SW 1271 (cell line): ENCODE measurements at regions not wholly inside any gene's neighbourhood (a gene's known extent, or its start where the extent isn't known, plus 50 kb on each side); places are given as distances from the start of the nearest gene placed in this dataset.
"Not testable (repeated sequence)": the region's sequence is repeated elsewhere in the genome, so short reads cannot be mapped to it uniquely, and the experiment has no call there.

Experiments
- DNase-seq, 2 experiments: peaks; one replicate each; lab custom pipeline; 2025; lab: John Stamatoyannopoulos, UW

GRCh38 chr6:82419132-82419581 lies 55.5 kb downstream of the TPBG start:
- no peak for DNase-seq

DNA sequence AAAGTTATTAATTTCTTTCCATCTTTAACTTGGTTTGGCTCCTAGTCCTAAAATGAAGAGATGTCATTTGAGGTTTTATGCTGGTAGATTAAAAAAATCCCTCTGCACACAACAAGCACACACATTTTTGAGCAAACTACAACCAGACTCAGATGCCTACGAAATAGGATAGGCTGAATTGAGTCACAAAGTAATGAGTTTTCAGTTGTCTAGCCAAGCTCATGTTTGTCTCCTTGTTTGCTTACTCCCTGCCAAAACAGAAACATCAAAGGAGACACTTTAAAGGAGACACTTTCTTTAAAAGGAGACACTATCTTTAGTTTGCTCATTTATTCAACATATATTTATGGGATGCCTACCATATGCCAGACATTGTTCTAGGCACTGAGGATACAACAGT lies 56.2 kb downstream of the TPBG start:
- no peak for DNase-seq

- DNase-seq, result no peak
These were observed 67.0 kb downstream of the TPBG start for GRCh38 chr6:82430611-82431010.

GRCh38 chr6:82436740-82437139 lies 73.1 kb downstream of the TPBG start:
- DNase-seq, result no peak

DNA sequence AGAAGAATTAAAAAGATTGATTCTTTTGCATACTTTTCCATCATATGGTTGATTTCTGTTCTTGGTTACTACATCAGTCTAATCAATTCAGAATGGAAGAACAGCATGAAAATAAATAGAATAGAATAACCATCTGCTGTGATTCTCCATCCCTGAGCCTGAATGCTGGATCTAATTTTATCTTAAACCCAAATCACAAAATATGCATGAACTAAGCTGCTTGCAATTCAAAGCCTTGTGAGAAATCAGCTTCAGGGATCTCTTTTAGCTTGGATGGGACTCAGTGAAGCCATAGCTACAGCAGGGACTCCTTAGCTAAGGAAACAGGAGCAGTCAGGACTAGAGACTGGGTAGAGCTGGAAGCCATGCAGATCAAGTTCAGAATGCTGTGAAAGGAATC lies 74.1 kb downstream of the TPBG start:
- DNase-seq, result no peak

DNA sequence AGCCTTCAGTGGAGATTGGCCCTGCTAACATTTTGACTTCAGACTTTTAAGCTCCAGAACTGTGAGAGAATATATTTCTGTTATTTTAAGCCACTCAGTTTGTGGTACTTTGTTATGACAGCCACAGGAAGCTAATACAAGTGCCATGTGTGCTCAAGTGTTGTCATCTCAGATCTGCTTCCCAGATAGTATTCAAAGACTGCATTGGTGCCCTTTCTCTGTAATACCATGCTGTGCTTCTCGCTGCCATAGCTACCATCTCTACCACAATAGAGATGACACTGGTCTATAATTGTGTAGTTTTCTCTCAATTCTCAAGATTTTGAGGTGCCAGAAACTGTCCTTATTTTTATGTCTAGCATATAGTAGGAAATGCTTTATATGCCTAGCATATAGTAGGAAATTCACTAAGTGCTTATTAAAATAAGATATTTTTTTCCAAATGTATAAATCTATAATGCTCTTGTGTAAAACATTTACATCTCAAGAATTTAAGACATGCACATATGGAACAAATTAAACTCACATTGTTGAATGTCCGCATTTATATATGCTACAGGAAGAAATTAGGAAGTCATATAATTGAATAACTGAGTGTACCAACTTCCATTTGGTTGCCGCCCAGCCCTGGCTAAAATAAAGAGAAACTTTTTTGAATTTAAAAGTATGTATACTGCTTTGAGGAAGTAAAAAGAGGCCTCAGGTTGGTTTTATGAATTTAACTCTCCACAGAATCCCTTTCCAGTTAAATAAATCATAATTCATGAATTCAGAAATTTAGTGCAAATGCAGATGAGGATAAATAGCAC lies 77.6 kb downstream of the TPBG start:
- DNase-seq, result no peak

DNA sequence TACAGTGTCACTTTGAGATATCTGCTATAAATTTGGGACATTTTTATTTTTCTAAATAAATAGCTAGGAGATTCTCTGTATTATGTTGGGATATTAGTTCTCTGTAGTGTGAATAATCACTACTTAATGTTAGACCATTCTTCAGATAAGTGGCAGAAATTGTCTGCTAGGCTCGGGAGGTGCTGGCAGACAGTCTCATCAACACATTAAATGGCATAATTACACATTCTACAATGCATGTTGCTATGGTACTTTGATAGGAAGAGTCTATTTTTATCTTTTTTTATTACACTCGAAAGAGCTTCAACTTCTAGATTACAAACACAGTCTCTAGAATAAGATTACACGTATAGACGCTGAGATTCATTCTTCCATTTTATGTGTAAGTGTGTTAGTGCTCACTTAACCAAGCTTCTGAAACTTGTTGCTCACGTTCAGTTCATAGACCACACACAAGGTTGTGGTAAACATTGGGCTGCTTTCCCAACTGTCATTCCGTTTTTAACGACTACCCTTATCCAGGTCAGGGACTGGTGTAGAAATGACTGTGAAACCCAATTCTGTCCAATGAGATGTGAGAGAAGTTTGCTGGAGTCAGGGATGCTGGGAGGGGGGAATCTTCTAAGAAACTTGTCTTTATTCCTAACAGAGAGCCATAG lies 78.6 kb downstream of the TPBG start:
- DNase-seq, result no peak

GRCh38 chr6:82458147-82458546 lies 94.5 kb downstream of the TPBG start:
- DNase-seq, result no peak

DNA sequence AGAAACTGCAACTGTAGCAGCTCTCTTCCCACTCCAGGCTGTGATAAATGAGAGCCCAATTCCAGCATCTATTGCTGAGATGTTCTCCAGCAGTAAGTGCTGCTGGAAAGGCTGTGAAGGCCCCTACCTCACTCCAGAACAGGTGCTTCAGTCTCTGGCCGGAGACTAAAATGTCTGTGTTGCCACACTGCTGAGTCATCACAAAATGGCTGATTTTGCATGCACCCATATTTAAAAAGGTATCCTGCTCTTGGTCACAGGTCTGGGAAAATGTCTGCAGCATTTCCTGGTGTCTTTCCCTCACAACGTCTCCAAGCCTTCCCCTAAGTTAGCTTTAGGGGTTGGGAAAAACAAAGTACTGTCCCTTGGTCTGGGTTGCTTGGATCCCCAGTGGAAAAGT lies 95.1 kb downstream of the TPBG start:
- no peak for DNase-seq

DNA sequence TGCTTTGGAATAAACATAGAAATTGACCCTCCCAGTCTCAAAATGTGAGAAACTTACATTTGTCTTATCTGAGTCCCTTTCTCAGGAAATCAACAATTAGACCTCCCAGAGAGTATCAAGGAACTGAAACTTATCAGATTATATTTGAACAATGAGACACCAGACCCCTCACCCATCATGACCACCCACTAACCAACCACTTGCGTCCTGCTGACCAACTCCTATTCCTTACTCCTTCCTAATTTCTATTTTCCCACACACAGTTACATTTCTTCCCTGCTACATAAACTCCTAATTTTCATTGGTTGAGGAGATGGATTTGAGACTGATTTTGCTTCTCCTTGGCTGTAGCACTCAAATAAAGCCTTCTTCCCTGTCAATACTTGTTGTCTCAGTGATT lies 97.9 kb downstream of the TPBG start:
- no peak for DNase-seq

GRCh38 chr6:82467338-82467737 lies 103.7 kb downstream of the TPBG start:
- no peak for DNase-seq

DNA sequence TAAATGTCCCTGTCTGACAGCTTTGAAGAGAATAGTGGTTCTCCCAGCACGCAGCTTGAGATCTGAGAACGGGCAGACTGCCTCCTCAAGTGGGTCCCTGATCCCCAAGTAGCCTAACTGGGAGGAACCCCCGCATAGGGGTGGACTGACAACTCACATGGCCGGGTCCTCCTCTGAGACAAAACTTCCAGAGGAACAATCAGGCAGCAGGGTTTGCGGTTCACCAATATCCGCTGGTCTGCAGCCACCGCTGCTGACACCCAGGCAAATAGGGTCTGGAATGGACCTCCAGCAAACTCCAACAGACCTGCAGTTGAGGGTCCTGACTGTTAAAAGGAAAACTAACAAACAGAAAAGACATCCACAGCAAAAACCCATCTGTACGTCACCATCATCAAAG lies 106.5 kb downstream of the TPBG start:
- not testable (repeated sequence) for DNase-seq

DNA sequence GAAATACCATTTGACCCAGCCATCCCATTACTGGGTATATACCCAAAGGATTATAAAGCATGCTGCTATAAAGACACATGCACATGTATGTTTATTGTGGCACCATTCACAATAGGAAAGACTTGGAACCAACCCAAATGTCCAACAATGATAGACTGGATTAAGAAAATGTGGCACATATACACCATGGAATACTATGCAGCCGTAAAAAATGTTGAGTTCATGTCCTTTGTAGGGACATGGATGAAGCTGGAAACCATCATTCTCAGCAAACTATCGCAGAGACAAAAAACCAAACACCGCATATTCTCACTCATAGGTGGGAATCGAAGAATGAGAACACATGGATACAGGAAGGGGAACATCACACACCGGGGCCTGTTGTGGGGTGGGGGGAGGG lies 111.5 kb downstream of the TPBG start:
- not testable (repeated sequence) for DNase-seq

DNA sequence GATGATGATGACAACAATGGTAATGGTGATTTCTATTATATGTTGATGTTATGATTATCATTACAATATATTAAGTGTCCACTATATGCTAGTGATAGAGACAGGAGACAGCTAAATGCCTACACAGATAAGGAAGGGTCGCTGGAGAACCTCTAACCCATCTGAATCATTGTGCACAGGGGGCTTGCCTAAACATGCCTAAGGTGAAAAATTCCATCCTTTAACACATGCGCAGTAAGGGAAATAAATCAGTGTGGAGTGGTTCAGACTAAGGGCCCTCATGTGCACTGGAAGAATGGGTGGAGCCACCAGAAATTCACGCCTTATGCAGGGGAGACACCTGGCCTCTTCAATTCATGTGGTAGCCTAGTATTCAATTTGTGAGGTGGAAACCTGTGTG lies 120.4 kb downstream of the TPBG start:
- DNase-seq, result no peak

DNA sequence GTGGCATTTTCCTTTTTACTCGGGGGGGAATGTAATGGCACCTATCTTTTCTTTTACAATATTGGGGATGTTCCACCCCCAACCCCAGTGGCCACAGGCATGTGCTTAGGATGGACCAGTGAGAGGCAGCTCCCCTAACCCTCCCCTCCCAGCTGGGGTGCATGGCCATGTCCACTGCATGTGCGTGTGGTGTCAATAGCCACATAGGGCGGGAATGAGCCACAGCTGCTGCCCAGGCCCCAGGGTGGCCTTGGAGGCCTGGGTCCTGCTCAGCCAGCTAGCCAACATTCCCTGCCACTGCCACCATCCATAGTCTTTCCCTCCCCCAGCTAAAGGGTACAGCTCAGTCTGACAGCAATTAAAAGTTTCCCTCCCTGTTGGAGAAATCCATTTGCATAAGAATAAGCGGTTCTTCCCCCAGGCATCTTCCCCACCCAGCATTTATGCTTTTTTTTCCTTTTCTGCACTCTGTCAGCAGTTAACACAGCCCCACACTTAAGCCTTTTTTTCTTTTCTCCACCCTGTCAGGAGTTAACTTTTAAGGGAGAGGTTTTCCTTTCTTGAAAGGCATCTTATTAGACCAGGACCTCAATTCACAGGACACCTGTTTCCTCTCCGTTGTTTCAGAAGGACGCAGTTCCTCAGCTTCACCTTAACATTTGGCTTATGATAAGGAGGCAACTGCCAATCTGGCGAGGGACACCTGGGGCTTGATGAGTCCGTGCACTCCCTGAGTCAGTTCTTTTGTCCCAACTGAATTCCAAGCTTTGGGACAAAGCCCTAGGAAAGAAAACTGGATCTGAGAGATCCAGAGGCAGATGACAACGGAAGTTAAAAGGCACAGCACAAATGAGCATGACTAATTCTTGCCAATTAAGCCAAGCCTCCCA lies 121.4 kb downstream of the TPBG start:
- DNase-seq, result no peak

DNA sequence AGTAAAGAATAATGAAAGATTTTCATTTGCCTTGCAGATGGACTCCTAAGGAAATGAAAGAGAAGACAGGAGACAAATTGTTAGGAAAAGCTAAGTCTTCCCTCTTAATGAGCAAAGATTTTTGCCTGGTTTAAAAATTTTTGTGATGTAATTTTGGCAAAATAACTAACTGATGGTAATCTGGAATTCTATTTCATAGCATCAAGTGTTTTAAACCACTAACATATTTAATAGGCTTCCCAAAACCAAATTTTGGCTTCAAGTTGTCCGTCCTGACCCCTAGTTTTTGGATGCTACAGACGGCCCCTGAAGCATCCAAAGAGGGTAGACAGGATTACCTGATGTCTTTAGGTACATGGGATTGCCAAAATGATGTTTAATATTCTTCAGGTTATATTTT lies 124.3 kb downstream of the TPBG start:
- no peak for DNase-seq

- no peak for DNase-seq
These were observed 124.8 kb downstream of the TPBG start for GRCh38 chr6:82488403-82488802.

DNA sequence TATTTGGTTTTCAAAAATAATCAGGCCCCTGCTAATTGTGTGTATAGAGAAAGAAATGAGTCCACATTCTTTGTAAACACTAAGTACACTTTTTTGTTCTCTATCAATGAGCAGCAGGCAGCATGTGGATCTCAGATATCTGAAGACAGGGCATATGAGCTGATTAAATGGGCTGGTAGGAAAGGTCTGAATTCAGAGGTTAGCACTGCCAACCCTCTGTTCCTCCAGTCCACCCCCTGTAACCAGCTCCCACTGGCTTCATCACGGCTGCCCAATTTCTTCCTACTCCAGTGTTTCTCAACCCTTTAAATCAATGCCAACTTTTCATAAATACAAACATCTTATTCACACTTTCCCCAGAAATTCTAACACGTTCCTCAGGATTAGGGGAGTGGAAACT lies 128.5 kb downstream of the TPBG start:
- DNase-seq, result no peak

GRCh38 chr6:82493467-82493866 lies 129.8 kb downstream of the TPBG start:
- DNase-seq, result no peak

- no peak for DNase-seq
These were observed 130.8 kb downstream of the TPBG start for GRCh38 chr6:82494367-82494766.

DNA sequence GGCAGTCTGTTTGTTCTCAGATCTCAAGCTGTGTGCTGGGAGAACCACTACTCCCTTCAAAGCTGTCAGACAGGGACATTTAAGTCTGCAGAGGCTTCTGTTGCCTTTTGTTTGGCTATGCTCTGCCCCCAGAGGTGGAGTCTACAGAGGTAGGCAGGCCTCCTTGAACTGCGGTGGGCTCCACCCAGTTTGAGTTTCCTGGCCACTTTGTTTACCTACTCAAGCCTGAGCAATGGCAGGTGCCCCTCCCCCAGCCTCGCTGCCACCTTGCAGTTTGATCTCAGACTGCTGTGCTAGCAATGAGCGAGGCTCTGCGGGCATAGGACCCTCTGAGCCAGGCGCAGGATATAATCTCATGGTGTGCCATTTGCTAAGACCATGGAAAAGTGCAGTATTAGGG lies 138.3 kb downstream of the TPBG start:
- DNase-seq, result not testable (repeated sequence)

DNA sequence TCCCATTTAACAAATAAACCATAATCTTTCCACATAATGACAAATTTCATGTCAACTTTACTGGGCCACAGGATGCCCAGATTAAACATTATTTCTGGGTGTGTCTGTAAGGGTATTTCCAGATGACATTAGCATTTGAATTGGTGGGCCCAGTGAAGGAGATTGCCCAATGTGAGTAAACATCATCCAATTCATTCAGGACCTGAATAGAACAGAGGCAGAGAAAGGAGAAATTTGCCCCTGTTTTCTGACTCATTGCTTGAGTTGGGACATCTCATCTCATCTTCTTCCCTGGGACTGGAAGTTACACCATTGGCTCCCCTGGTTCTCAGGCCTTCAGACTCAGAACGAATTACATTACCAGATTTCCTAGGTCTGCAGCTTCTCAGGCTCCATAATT lies 142.9 kb downstream of the TPBG start:
- DNase-seq, result no peak

GRCh38 chr6:82507112-82507511 lies 143.5 kb downstream of the TPBG start:
- DNase-seq, result no peak
